ENCODE measurements at regions not wholly inside any gene's neighbourhood (a gene's known extent, or its start where the extent isn't known, plus 50 kb on each side); places are given as distances from the start of the nearest gene placed in this dataset.

- DNase-seq (ENCODE audit: low spot score): no peak
Observed at GRCh38 chr11:70570693-70571395, 172.5 kb downstream of the CTTN start.

- no peak for DNase-seq (ENCODE audit: low spot score)
Observed at GRCh38 chr11:70572974-70573260, 174.6 kb downstream of the CTTN start.

- DNase-seq (ENCODE audit: low spot score): no peak
Observed at GRCh38 chr11:70573701-70574151, 175.4 kb downstream of the CTTN start.

- no peak for DNase-seq (ENCODE audit: low spot score)
Observed at GRCh38 chr11:70574725-70575347, 176.5 kb downstream of the CTTN start.

GRCh38 chr11:70575396-70576060, 177.2 kb downstream of the CTTN start:
- no peak for DNase-seq (ENCODE audit: low spot score)

GRCh38 chr11:70577258-70577603, 178.9 kb downstream of the CTTN start:
- DNase-seq (ENCODE audit: low spot score): no peak

GRCh38 chr11:70577948-70578347, 179.6 kb downstream of the CTTN start:
- no peak for DNase-seq (ENCODE audit: low spot score)

- no peak for DNase-seq (ENCODE audit: low spot score)
Observed at GRCh38 chr11:70578371-70578770, 180.0 kb downstream of the CTTN start.

GRCh38 chr11:70578831-70579230, 180.5 kb downstream of the CTTN start:
- no peak for DNase-seq (ENCODE audit: low spot score)

- DNase-seq (ENCODE audit: low spot score): no peak
Observed at GRCh38 chr11:70579316-70579955, 181.1 kb downstream of the CTTN start.

- DNase-seq (ENCODE audit: low spot score): no peak
Observed at GRCh38 chr11:70580036-70580805, 181.9 kb downstream of the CTTN start.

- no peak for DNase-seq (ENCODE audit: low spot score)
Observed at GRCh38 chr11:70581991-70582885, 183.9 kb downstream of the CTTN start.

GRCh38 chr11:70582886-70583641, 184.7 kb downstream of the CTTN start:
- DNase-seq (ENCODE audit: low spot score): no peak

GRCh38 chr11:70583781-70584218, 185.5 kb downstream of the CTTN start:
- no peak for DNase-seq (ENCODE audit: low spot score)

GRCh38 chr11:70584498-70585235, 186.3 kb downstream of the CTTN start:
- no peak for DNase-seq (ENCODE audit: low spot score)

- DNase-seq (ENCODE audit: low spot score): no peak
Observed at GRCh38 chr11:70585236-70585545, 186.9 kb downstream of the CTTN start.

GRCh38 chr11:70586261-70587074, 188.1 kb downstream of the CTTN start:
- DNase-seq (ENCODE audit: low spot score): no peak

GRCh38 chr11:70587075-70587389, 188.7 kb downstream of the CTTN start:
- no peak for DNase-seq (ENCODE audit: low spot score)

- DNase-seq (ENCODE audit: low spot score): no peak
Observed at GRCh38 chr11:70590356-70590991, 192.1 kb downstream of the CTTN start.

All from D341Med (cell line).